Lower leg skin (tissue), 3 donors: ENCODE measurements at regions not wholly inside any gene's neighbourhood (a gene's known extent, or its start where the extent isn't known, plus 50 kb on each side); places are given as distances from the start of the nearest gene placed in this dataset.

Experiments
- CTCF ChIP-seq, 3 donors: fragments of 450-650 bp; IDR thresholded peaks; one replicate each; pipeline ENCODE4 v1.5.1; 2016; ENCODE audit warnings: antibody characterized with exemption in 3 of 3, mild to moderate bottlenecking in 3 of 3, moderate library complexity in 2 of 3
- POLR2A ChIP-seq, 2 donors: fragments of 450-650 bp; IDR thresholded peaks; one replicate each; pipeline ENCODE4 v1.6.1; 2016 to 2017; ENCODE audit warnings: antibody characterized with exemption in 2 of 2, mild to moderate bottlenecking in 1 of 2, moderate library complexity in 1 of 2

- TF ChIP-seq POLR2A (IDR thresholded peaks at IDR 0.05) (no peak), CTCF (IDR thresholded peaks at IDR 0.05) (no peak)
Observed at GRCh38 chr12:83321971-83322370, 635.3 kb downstream of the TMTC2 start.
